ENCODE measurements at regions not wholly inside any gene's neighbourhood (a gene's known extent, or its start where the extent isn't known, plus 50 kb on each side); places are given as distances from the start of the nearest gene placed in this dataset.

GRCh38 chr2:37837628-37838328 lies 87.3 kb upstream of the RMDN2 start:
- DNase-seq: no peak

GRCh38 chr2:37838541-37839167 lies 86.4 kb upstream of the RMDN2 start:
- DNase-seq: no peak

- no peak for DNase-seq
Observed at GRCh38 chr2:37839991-37840390, 85.1 kb upstream of the RMDN2 start.

GRCh38 chr2:37842732-37843440 lies 82.2 kb upstream of the RMDN2 start:
- no peak for DNase-seq

- no peak for DNase-seq
Observed at GRCh38 chr2:37843556-37843955, 81.5 kb upstream of the RMDN2 start.

- DNase-seq: no peak
Observed at GRCh38 chr2:37846207-37846606, 78.9 kb upstream of the RMDN2 start.

GRCh38 chr2:37847792-37848191 lies 77.3 kb upstream of the RMDN2 start:
- DNase-seq: no peak

GRCh38 chr2:37848451-37848850 lies 76.6 kb upstream of the RMDN2 start:
- no peak for DNase-seq

- DNase-seq: no peak
Observed at GRCh38 chr2:37849911-37850310, 75.2 kb upstream of the RMDN2 start.

- no peak for DNase-seq
Observed at GRCh38 chr2:37851428-37851827, 73.7 kb upstream of the RMDN2 start.

GRCh38 chr2:37851828-37852584 lies 73.1 kb upstream of the RMDN2 start:
- no peak for DNase-seq

- no peak for DNase-seq
Observed at GRCh38 chr2:37852585-37853014, 72.5 kb upstream of the RMDN2 start.

- DNase-seq: no peak
Observed at GRCh38 chr2:37854676-37855282, 70.3 kb upstream of the RMDN2 start.

GRCh38 chr2:37855283-37856041 lies 69.6 kb upstream of the RMDN2 start:
- peak in 8 of 58 donors; percentile 4 to 20 (median 12) for DNase-seq

- no peak for DNase-seq
Observed at GRCh38 chr2:37856101-37856751, 68.9 kb upstream of the RMDN2 start.

GRCh38 chr2:37857575-37858399 lies 67.3 kb upstream of the RMDN2 start:
- no peak for DNase-seq

GRCh38 chr2:37858400-37858711 lies 66.7 kb upstream of the RMDN2 start:
- DNase-seq: no peak

- DNase-seq: no peak
Observed at GRCh38 chr2:37858725-37859267, 66.3 kb upstream of the RMDN2 start.

GRCh38 chr2:37862620-37863019 lies 62.5 kb upstream of the RMDN2 start:
- DNase-seq: no peak

All from anterior cingulate cortex (tissue), 58 donors.